ENCODE measurements at regions not wholly inside any gene's neighbourhood (a gene's known extent, or its start where the extent isn't known, plus 50 kb on each side); places are given as distances from the start of the nearest gene placed in this dataset.
"Not testable (repeated sequence)": the region's sequence is repeated elsewhere in the genome, so short reads cannot be mapped to it uniquely, and the experiment has no call there.

GRCh38 chr5:115469904-115470516 lies 74.6 kb downstream of the FEM1C start:
- no peak for DNase-seq

DNA sequence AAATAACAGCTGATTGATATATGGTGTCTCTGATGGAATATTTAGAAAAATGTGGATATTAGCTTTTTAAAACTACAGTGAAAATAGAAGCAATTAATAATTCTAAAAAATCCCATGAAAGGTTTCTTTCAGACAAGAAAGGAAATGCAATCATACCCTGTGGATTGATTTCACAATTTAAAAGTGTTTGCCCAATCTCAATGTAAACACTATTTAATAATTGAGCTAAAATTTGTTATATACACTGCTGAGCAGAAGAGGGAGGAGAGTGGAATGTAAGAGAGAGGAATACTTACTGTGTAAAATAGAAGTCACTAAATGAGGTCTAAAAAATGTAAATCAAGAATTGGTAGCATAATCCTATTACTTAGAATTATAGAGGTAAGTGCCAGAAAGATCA lies 76.9 kb downstream of the FEM1C start:
- no peak for DNase-seq

- peak; percentile 27 for DNase-seq
Measured at GRCh38 chr5:115465431-115465830, 79.1 kb downstream of the FEM1C start.

DNA sequence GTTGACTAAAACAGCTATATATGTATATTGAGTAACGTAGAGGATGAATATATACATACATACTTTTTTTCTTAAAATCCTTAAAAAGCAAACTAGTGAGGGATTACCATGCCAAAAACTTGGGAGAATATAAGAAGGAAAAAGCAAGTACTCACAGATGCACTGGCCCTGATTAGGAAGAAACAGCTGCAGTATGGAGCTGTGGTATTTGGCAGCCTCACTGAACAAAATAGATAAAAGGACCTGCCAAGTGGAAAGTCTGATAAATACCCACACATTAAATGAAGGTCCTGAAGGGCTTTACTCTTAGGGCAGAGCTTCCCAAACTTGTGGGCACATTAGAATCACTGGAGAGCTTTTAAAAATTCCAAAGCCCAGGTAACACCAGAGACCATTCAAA lies 80.6 kb downstream of the FEM1C start:
- DNase-seq = peak; percentile 26

GRCh38 chr5:115461506-115462290 lies 82.9 kb downstream of the FEM1C start:
- peak; percentile 81 for DNase-seq

DNA sequence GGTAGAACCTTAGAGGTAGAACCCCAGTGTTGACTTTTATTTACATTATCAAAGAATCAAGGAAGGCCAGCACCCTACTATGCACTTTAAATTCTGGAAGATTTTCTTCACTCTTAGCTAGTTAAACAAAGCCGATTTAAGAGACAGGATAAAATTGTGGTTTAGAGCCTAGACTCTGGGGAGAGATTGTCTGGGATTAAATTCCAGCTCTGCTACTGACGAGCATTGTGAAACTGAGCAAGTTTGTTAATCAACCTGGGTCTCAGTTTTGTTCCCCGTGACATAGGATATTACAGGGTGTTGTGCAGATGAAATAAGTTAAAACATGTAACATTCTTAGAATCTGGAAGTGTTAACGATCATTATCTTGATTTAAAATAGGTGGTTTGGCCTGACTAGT lies 83.5 kb downstream of the FEM1C start:
- DNase-seq = no peak

GRCh38 chr5:115460472-115460871 lies 84.1 kb downstream of the FEM1C start:
- DNase-seq = peak; percentile 81

DNA sequence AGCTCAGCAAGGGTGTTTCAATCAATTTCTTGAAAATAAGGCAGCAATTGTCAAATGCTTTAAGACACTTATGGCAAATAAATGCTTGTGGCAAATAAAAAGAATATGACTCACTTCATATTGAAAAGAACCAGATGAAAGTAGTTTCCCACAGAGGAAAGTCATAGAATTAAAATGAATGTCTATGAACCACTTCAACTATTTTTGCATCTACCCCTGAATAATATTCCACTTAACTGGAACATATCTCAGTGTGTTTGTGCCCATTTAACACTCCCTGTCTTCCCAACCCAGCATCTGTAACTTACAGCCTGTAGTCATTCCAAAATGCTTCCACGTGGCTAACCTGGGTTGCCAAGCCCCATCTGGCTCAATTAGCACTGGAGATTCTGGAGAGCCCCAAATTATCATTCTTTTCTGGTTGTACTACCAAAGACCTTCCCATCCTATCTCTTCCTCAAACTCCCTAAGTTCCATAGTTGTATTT lies 84.7 kb downstream of the FEM1C start:
- no peak for DNase-seq

- no peak for DNase-seq
Measured at GRCh38 chr5:115458416-115458815, 86.2 kb downstream of the FEM1C start.

GRCh38 chr5:115458003-115458409 lies 86.6 kb downstream of the FEM1C start:
- peak; percentile 31 for DNase-seq

GRCh38 chr5:115457571-115457970 lies 87.0 kb downstream of the FEM1C start:
- DNase-seq = no peak

GRCh38 chr5:115456539-115457040 lies 88.0 kb downstream of the FEM1C start:
- DNase-seq = no peak

- DNase-seq = no peak
Measured at GRCh38 chr5:115456056-115456455, 88.5 kb downstream of the FEM1C start.

DNA sequence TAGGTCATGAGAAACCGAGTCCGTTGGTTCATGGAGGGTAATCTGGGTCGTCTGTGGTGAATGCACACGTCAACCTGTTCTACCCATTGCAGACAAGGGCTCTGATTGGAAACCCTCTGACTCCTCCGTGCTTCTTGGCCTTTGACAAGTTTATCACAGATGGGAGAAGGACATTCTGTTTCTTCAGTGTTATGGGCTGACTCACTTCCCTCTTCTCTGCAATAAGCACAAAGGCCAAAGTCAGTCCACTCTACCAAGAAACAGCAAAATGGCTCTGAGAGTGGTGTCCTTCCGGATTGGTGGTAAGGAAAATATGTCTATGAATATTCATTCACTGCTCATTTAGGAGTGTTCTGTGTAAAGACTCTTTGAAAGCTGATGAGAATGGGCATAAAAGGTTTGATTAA lies 89.3 kb downstream of the FEM1C start:
- peak; percentile 68 for DNase-seq

GRCh38 chr5:115453391-115454095 lies 91.0 kb downstream of the FEM1C start:
- DNase-seq = no peak

DNA sequence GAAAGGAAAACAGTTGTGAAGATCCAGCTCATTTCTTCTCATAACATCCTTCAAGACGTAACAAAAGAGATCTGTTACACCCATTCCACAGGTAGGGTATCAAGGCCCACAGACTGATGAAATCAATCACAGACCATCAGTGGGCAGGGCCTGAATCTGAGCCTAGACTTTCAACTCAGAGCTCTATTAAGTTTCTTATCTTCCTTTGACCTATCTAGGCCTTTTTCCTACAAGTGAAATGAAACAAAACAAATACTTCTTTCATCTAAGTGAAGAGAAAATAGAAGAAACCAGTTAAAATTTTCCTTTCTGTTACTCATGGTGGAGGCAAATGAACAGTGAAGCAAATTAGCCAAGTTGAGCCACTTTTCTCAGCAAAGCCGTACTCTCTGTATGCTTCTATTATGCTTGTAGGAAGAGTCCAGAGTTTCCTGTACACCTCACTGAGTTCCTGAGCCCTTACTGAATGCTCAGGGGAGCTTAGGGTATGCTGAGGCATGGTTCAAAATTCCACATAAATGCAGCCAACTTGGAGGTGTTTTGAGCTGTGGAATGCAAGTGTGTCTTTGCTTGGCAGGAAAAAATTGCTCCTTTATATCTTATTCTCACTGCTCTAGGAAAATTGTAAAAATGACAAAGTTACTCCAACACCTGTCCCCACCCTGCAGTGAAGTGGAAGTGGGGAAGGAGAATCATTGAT lies 91.9 kb downstream of the FEM1C start:
- no peak for DNase-seq

DNA sequence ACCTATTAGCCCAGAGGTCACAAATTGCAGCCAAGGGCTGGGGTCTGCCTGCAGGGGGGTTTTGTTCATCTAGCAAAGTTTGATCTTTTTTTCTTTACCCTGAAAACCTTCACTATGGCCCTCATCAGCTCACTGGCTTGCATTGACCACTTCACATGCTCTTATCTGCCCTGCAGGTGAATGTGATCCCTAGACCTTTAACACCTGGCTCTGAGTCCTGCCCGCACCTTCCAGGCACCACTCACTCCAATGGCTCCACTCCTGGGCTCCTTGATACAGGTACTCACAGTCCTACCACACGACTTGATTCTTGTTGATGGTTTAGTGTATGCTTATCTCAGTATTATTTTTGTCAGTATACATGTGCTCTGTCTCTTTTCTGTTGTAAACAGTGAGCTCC lies 92.5 kb downstream of the FEM1C start:
- DNase-seq = no peak

- DNase-seq = peak; percentile 66
Measured at GRCh38 chr5:115450741-115451140, 93.8 kb downstream of the FEM1C start.

DNA sequence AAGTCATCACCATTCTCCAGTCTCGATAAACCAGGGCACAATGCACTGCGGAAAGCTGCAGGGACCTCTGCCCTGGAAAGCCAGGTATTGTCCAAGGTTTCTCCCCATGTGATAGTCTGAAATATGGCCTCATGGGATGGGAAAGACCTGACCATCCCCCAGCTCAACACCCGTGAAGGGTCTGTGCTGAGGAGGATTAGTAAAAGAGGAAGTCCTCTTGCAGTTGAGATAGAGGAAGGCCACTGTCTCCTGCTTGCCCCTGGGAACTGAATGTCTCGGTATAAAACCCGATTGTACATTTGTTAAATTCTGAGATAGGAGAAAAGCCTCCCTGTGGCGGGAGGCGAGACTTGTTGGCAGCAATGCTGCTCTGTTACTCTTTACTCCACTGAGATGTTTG lies 95.9 kb downstream of the FEM1C start:
- not testable (repeated sequence) for DNase-seq

GRCh38 chr5:115440782-115441451 lies 103.7 kb downstream of the FEM1C start:
- DNase-seq = no peak

GRCh38 chr5:115439639-115440038 lies 104.9 kb downstream of the FEM1C start:
- DNase-seq = no peak

DNA sequence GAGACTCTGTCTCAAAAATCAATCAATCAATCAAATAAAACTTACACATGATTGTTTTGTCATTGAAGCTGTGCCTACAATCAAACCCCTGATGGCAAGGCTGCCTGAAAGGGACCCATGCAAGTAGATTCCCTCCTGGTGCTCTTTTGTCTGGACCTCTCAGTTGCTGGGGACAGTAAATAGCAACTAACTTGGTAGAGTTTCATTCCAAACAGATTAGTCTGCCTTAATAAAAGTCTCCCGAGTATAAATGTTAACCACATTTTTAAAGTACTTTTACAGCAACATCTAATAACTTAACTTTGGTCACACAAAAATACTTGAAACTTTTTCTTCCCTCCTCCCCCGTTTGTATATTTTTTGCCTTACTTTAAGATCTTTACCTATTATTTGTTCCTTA lies 105.5 kb downstream of the FEM1C start:
- DNase-seq = no peak
